Stimulated activated CD4-positive, alpha-beta T cell treated with anti-CD3 and anti-CD28 coated beads, Interleukin-4, amount 100 ng/mL, for 1 hour (primary cell): ENCODE measurements at regions not wholly inside any gene's neighbourhood (a gene's known extent, or its start where the extent isn't known, plus 50 kb on each side); places are given as distances from the start of the nearest gene placed in this dataset.

ENCODE experiments used
- DNase-seq: peaks from one replicate; pipeline ENCODE4 v3.0.0-alpha.2; 2020

GRCh38 chr1:14474856-14475255, 123.6 kb upstream of the KAZN start:
- DNase-seq: no peak

- no peak for DNase-seq
Observed at GRCh38 chr1:14476170-14476955, 122.1 kb upstream of the KAZN start.

DNA sequence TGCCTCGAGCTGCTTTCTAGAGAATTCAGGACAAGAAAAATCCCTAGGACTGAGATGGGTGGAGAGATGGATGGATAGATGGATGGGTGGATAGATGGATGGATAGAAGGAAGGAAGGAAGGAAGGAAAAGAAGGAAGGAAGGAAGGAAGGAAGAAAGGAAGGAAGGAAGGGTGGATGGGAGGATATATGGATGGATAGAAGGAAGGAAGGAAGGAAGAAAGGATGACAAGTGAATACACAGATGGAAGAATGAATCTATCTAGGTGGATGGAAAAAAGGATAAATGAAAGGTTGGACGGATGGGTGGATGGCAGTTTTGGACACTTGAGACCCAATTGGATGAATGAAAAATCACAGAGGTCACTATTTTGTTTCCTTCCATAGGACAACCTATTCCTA, 120.4 kb upstream of the KAZN start:
- DNase-seq: no peak

DNA sequence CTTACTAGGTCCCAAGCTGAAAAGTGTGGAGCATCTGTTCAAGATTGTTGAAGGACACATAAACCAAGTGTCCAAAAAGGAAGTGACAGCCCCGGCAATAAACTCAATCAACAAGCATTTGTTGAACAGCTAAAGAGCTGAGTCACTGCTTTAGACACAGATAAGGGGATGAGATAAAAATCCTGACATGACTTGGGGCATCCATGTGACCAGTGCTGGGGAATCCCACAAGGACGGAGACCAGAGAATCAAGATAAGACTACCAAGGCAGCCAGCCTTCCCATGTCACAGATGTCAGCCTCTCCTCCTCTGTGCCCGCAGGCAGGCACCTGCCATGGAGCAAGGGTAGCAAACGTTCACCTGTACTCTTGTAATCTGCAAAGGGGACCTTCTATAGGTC, 118.6 kb upstream of the KAZN start:
- no peak for DNase-seq

- DNase-seq: no peak
Observed at GRCh38 chr1:14482784-14483450, 115.6 kb upstream of the KAZN start.

DNA sequence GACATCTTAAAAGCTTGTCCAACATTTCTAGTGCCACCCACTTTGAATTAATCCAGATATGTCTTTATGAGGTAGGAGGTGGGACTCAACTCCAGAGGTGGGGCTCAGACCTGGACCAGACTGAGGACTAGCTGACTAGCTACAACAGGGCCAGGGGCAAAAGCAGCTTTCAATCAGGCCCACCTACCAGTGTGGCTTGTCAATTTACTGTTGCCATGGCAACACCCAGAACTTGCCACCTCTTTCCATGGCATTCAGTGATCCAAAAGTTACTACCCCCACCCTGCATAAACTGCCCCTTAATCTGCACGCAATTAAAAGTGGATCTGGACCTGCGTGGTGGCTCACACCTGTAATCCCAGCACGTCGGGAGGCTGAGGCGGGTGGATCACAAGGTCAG, 113.2 kb upstream of the KAZN start:
- DNase-seq: no peak

DNA sequence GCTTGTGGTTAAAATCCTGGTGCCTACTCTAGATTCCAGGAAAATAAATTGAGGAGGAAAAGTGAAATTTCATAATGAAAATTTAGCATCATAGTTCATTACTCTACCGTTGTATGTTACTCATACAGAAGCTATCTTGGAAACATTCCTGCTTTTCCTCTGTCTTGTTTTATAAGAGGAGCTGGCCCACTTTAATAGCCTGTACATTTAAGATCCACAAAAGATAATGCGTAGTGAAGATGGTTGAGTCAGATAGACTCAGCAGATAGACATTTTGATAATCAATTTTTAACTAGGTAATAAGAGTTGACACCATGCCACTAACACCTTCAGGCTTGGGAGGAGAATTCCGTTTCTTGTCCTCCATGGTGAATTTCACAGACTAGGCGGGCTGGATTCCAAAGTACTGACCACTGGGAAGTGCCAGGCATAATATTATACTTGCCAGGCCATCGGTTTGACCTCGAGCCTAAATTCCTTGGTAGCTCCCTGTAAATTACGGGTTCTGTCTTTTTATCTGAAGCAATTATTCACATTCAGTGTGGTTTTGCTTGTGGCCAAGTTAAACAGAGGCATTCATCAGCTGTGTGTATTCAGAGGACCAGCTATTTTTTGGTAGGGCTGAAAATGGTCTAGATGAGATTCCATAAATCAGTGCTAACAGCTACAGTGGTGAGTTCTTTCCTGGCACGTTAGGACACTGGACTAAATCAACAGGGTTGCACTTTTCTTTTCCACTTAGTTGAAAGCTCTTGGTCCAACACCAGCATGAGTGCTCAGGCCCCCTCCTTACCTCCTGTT, 111.9 kb upstream of the KAZN start:
- no peak for DNase-seq

- no peak for DNase-seq
Observed at GRCh38 chr1:14487671-14488070, 110.8 kb upstream of the KAZN start.

- no peak for DNase-seq
Observed at GRCh38 chr1:14494911-14495310, 103.6 kb upstream of the KAZN start.

GRCh38 chr1:14495381-14495780, 103.1 kb upstream of the KAZN start:
- no peak for DNase-seq

- DNase-seq: no peak
Observed at GRCh38 chr1:14495996-14496395, 102.5 kb upstream of the KAZN start.

DNA sequence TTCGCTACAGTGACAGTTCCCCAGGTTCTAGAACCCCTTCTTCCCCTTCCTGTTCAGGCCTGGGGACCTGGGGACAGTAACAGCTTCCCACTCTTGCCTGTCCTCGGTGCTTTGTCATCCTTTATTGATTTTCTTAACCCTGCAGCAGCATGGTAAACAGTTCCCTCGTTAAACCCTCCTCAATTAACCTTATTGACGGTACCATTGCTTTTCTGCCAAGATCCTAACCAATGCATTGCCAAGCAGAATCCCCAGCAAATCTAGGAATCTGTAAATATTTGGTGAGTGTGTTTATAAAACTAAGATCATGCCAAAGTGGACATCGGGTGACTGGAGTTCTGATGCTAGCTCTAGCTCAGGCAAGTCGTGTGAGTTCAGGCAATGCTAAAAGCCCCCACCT, 99.6 kb upstream of the KAZN start:
- no peak for DNase-seq

DNA sequence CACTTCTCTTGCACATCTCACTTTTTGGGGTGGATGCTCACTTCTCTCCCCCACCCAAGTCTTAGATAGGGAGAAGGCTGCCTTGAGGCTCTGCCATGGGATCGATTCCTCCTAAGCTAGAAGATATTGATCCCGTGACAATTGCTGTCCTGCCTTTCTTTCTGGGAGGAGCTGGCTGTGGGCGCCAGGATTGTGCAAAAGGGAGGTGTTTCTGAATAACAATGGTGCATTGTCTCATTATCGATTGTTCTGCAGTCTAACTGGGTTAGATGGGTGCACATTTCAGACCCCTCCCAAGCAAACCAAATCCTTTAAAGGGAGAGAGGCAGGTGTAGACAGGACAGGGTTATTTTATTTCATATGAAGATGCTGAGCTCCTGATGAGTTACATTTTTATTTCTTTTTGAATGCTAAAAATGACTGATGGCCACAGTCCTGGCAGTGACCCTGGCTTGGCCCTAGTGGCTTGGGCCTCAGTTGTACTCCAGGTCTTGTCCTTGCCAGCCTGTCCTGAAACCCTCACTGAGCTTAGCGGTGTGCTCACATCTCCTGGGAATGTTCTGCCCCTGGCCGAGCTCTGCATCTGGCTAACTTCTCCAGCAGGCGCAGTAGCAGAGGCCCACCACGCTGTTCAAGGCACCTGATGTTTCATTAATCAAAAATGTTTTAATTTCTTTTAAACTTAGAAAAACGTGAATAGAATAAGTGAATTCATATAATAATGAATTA, 99.0 kb upstream of the KAZN start:
- DNase-seq: no peak

DNA sequence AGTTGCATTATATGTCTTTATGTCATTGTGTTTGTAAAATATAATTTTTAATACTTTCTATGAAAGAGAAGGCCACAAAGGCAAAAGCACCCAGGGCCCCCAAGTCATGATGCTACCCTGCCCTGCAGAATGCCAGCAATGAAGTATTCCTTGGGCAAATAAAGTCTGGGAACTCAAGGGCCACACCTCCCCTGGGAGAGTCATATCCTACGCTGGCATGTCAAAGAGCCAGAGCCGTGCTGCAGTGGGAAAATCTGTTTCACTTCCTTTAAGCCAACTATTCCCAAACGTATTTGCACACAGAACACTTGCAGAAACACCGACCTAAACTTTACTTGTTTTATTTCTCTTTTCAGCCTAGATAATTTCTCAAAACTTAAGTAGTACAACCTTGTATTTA, 98.4 kb upstream of the KAZN start:
- DNase-seq: no peak

- DNase-seq: no peak
Observed at GRCh38 chr1:14500912-14501311, 97.6 kb upstream of the KAZN start.

- no peak for DNase-seq
Observed at GRCh38 chr1:14504517-14504916, 94.0 kb upstream of the KAZN start.

- DNase-seq: no peak
Observed at GRCh38 chr1:14506471-14507255, 91.8 kb upstream of the KAZN start.

- DNase-seq: no peak
Observed at GRCh38 chr1:14507262-14507661, 91.2 kb upstream of the KAZN start.

DNA sequence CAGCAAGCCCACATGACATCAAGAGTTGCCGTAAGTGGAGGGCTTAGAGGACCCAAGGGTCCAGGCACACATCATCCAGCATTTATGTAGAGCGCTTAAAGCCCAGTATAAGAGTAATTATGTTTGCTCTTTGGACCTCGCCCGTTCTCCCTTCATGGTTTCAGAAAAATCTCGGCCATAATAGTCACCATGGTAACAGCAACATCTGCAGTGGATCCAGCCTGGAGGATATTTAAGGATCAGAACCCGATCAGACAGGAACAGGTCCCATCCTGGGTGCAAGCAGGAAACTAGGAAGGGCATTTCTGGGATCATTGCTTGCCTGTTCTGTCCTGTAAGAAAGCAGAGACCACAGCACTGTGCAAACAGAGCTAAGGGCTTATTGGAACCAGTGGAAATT, 89.9 kb upstream of the KAZN start:
- no peak for DNase-seq

- no peak for DNase-seq
Observed at GRCh38 chr1:14511166-14511680, 87.3 kb upstream of the KAZN start.

DNA sequence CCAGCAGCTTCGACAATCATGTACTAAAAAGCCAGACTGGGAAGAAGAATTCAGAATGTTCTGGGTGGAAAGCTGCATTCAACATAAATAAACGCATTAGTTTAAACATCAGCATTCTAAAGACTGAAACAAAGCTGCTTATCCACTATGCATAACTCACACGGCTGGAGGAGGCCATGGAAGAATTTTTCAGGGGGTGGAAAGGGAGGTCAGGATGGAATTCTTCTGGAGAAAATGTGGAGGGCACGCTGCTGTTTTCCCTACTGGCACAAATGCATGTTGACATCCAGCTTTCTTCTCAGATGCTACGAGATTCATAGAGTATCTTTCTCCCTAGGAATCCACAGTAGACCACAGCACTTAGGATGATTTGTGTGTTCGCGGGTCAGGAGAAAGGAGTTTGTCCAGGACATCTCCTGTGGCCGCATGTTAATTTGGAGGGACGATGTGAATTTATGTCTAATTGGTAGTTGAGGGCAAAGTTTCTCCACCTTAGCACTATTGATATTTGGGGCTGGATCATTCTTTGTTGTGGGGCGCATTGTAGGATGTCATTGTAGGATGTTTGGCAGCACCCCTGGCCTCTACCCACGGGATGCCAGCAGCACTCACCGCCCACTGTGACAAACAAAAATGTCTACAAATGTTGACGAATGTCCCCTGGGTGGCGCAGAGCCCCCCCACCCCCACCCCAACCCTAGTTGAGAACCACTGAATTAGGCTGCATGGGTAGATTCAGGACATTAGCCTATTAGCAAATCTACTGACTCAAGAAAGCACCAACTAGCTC, 86.5 kb upstream of the KAZN start:
- no peak for DNase-seq
